ENCODE measurements at regions not wholly inside any gene's neighbourhood (a gene's known extent, or its start where the extent isn't known, plus 50 kb on each side); places are given as distances from the start of the nearest gene placed in this dataset.

DNA sequence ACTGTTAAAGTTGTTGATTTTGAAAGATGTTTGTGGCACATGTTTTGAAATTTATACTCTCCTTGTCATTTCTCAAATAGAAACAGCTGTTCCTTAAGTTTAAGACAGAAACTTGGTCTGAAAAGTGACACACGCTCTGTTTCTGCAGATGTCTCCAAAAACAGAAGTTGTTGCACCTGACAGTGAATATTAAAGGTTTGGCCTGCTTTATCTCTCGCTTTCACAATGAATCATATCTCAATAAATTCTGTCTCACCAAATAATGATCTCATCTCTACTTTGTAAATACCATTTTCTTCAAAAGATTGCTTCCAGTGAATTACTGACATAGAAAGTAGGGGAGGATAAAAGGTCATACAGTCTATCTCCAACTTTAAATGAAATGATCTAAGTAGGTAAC lies 294.9 kb upstream of the SYT4 start:
- DNase-seq (ENCODE audit: low spot score): no peak

DNA sequence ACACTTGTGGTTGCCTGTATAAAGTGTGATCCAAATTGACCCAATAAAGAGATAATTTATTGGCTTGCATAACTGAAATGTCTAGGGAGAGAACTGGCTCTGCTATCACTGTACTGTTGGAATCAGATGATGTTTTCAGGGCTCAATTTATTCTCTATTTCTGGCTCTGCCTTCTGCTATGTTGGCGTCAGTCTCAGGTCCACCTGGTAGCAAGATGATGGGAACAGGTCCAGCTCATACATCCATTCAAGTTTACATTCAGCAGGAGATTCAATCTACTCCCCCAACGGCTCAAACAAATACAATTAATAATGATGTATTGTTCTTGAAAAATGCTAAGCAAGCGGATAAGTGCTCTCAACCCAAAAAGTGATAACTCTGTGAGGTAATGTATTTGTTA lies 297.7 kb upstream of the SYT4 start:
- no peak for DNase-seq (ENCODE audit: low spot score)

DNA sequence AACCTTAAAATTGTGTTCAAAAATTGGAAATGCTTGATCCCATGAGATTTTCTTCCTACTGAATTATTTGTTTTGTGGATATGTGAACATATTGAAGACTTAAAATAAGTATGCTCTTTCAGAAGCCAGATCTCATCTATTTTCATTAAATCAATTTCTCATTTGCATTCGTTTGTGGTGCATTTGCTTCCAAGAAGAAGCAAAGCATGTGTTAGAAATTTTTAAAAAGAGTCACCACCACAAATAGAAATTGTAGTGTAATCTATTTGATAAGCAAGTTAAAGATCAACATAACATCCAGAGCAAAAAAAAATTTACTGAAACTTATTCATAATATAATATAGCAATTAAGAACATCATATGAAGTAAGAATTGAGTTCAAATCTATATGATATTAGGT lies 300.9 kb upstream of the SYT4 start:
- no peak for DNase-seq (ENCODE audit: low spot score)

DNA sequence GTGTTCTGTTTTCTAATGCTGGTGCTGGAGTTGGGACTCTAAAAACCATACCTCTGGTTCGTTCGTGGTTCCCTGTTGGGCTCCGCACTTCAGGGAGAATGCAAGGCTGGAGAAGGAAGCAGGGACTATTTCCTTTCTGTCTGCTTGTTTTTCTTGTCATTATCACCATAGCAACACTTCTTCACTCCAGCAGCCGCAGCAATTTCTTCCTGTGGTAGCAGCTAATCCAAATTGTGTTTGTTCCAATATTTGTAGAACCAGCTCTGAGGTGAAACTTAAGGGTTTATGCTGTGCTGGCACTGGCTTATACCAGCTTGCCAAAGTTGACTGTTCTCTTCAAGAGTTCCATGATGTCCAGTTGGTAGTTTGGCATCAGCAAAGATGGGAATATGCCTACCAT lies 301.4 kb upstream of the SYT4 start:
- no peak for DNase-seq (ENCODE audit: low spot score)

DNA sequence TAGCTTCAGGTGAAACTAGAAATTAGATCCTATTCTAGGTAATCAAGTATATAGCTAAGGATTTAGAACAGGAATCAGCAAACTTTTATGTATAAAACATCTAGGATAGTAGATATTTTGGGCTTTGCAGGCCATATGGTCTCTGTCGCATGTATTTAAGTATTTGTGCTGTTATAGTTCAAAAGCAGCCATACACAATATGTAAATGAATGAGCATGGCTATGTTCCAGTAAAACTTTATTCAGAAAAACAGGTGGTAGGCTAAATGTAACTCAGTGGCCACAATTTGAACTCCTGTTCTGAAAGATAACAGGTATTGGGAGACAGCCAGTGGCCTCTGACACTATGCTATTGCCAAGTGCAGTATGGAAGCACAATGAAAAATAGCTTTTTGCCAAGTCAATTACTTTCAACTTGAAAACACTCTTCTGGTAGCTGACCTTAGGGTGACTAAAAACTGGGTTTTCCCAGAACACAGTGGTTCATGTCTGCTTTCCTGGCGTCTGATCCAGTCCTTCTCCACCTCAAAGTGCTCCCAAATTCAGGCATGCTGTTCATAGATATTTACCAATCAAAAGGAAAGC lies 304.7 kb upstream of the SYT4 start:
- DNase-seq (ENCODE audit: low spot score): no peak

DNA sequence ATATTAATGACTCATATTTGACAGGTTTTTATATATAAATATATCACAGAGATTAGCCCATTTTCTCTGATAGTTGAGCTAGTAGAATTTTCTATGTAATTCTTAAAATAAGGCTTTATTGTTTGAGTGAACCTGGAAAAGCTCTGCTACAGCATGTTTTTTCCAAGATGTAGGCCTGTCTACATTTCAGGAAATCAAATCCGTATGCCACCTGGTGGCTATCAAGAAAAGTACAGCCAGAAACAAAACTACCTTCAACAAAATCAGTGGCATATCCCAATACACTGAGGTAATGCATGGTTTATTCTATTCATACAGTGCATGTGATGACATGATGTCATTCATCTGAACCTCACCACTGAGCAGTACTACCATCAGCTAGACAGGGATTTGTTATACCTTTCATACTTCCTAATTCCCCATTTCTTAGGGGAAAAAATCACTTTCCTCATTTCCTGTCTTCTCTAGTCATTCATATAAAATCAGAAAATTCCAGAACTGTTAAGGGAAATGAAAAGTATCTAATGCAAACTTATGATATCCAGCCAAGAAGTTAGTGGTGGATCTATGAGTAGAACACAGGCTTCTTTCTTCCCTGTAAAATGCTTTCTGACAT lies 310.4 kb upstream of the SYT4 start:
- DNase-seq (ENCODE audit: low spot score): peak; percentile 68

DNA sequence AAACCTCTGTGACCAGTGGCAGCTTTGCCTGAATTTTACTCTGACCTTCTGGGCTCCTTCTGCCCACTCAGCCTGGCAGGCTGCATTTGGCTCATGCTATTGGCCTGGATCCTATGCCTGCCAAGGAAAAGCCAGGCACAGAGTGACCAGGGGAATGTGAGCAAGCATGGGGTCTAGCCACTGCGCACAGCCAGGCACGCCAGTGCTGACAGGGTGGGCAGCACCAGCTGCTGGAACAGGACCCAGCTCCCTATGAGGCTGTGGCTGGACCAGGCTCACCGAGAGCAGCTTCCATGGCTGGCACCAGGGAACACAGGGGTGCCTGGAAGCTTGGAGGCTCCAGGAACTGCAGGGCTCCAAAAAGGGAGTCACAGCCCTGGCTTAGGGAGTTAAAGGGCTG lies 311.5 kb upstream of the SYT4 start:
- DNase-seq (ENCODE audit: low spot score): no peak

DNA sequence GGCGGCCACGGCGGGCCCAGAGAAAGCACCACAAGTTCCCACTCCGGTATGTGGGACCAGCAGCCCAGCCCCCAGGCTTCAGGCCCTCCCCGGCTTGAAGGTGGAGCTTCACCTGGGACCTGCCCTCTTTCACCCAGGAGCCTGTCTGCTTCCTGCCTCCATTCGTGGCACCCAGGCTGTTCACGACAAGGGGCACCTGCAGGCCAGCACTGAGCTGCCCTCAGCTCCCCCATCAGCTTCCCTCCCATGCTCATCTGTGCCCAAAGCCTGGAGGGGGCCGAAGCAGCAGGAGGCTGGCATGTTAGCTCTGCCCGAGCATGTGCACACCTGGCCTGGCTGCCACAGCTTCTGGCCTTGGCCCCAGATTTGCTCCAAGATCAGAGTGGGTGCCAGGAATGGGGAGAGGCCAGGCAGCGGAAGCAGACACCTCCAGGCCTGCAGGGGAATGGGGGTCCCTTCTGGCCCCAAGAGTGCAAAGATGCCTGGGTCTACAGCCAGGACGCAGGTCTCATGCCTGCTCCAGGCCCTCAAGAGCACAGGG lies 312.4 kb upstream of the SYT4 start:
- no peak for DNase-seq (ENCODE audit: low spot score)

DNA sequence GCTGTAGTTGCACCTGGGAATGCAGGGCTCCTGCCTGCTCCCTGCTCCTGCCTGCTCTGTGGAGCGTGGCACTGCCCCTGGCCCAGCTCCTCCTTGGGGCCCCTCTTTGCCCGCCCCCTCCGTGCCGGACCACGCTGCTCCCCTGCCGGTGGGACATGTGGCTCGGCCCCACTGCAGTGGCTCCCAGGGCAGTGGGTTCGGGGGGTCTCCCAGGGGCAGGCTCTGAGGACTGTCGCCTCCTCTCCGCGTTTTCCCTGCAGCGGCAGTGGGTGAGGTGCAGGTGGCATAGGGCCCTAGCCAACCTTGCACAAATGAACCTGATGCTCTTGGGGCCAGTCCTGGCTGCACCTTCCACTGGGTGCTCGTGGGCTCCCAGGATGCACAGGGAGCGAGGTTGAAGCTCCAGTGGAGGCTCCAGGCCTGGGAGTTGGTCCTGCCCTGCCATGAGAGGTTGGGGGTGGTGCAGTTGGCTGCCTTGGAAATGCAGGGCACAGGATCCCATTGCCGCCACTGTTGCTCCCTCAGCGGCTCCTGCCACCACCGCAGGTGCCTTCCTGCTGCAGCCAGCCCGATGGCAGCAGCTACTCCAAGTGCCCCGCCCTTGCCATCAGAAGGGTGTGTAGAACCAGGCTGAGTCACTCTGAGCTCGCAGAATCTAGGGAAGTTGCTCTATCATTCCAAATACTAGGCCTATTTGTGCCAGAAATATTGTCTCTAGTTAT lies 313.1 kb upstream of the SYT4 start:
- DNase-seq (ENCODE audit: low spot score): no peak

DNA sequence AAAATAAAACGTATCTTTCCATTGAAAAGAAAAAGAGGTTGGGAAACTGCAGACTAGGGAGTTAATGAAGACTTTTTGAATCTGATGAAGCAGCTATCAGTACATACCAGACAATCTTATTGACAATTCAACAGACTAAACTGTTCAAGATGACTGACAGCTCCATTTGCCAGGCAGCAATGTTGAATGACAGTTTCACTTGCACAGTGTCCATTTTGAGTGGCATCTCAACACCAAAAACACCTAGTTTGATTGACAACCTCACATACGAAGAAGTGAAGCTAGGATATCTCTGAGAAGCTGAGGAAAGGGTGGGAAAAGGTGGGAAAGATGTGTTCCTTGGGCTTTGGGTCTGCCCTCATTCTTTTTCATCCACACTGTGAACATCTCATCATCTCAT lies 315.0 kb upstream of the SYT4 start:
- DNase-seq (ENCODE audit: low spot score): no peak

DNA sequence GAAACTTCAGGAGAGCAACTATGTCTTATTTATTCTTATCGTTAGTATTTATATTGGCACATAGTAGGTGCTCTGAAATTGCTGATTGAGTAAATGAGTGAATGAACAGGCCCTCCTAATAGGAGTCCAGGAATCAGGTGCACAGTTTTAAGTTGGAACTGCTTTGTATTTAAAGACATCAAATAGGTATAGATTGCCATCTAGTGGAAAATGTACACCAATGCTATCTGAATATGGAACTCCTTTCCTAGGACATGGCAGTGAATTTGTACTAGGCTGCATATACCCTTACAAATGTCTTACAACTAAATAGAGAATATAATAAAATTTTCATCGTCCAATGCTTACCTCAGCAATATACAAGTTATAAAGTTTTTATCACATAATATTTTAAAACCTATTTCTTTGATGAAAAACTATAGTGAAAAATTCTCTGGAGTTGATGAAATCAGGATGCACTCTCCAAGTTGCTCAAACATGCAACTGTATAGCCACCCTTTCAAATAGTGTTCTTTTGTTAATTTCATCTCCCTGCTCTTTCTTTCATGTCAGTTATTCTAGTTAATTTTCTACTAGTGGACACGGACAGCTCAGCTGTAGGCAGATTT lies 318.9 kb upstream of the SYT4 start:
- peak; percentile 74 for DNase-seq (ENCODE audit: low spot score)

DNA sequence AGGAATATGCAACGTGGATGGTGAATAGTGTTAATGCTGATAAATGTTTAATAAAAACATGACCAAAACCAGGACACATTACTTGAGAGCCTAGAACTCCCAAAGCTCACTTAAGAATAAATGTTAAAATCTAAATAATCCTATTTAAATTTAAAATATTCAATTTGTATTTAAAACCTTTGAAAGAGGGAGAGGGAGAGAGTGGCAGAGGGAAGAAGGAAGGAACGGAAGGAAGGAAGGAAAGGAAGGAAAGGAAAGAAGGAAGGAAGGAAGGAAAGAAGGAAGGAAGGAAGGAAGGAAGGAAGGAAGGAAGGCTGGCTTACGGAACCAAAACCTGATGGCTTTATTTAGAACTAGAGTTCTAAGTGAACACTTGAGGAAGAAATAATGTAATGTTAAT lies 324.1 kb upstream of the SYT4 start:
- DNase-seq (ENCODE audit: low spot score): no peak

DNA sequence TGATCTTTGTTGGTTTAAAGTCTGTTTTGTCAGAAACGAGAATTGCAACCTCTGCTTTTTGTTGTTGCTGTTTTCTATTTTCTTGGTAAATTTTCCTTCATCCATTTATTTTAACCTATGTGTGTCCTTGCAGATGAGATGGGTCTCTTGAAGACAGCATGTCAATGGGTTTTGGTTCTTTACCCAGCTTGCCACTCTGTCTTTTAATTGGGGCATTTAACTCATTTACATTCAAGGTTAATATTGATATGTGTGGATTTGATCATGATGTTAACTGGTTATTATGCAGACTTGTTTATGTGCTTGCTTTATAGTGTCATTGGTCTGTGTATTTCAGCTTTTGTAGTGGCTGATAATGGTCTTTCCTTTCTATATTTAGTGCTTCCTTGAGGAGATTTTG lies 327.9 kb upstream of the SYT4 start:
- DNase-seq (ENCODE audit: low spot score): no peak

DNA sequence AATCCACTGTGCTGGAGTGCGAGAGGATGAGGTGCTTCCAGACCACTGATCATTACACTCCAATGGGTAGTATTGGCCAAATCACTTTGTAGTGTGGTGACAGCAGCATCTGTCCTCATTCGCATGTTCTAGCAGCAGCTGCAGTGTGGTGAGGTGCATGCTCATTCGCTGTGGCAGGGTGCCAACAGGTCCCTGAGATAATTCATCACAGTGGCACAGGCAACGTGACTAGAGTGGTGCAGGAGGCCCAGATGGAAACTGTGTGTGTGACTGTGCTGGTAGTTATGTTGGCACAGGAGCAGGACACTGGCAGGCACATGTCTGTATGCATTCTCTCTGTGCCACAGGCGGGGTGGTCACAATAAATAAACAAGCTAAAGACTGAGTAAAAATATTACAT lies 329.5 kb upstream of the SYT4 start:
- DNase-seq (ENCODE audit: low spot score): no peak

DNA sequence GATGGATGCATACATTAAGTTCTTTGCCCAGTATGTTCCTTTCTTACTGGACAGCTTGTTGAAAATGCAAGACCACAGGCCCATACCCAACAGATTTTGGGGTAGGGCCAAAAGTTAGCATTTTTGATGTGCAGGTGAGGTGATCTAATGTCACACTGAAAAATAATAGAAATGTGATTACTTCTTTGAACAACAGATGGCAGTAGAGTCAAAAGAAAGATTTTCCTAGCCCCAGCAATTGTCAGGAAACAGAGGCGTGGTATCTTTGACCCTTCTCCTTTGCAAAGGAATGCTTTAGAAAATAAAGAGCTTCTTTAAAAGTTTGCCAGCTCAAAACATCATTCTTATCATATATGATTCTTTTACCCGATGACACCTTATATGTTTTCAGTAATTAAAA lies 343.6 kb upstream of the SYT4 start:
- DNase-seq (ENCODE audit: low spot score): peak; percentile 34

DNA sequence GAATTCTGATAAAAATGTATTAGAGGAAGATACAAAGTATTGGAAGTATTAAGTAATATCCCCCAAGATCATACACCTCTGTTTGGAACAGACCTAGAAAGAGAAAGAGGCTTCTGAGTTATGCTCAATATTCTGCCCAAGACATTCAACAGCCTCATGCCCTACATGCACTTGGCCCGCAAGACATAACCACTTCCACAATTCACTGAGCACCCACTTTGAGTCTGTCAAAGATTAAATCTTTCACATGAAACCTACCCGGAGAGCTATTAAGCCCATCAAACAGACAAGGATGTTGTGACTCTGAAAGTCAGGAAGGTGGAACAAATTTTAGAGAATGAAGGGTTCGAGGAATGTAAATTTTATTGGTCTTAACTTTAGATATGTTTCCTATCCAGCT lies 344.7 kb upstream of the SYT4 start:
- no peak for DNase-seq (ENCODE audit: low spot score)

DNA sequence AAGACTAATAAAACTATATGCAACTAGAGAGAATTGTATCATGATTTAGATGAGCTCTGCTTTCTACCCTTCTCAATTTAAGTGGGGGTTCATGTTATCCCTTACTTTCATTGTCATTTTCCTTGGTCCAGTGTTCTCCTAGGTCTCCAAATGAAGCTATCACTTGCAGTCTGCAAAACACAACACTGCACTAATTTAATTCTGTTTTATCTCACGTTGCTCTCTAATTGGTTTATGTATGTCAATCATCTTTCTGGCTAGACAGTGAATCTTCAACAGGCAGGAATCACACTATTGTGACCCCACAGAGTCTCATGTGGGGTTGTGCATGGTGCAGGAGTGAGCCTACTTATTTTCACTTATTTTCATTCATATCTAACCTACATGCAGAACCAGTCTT lies 348.3 kb upstream of the SYT4 start:
- no peak for DNase-seq (ENCODE audit: low spot score)

DNA sequence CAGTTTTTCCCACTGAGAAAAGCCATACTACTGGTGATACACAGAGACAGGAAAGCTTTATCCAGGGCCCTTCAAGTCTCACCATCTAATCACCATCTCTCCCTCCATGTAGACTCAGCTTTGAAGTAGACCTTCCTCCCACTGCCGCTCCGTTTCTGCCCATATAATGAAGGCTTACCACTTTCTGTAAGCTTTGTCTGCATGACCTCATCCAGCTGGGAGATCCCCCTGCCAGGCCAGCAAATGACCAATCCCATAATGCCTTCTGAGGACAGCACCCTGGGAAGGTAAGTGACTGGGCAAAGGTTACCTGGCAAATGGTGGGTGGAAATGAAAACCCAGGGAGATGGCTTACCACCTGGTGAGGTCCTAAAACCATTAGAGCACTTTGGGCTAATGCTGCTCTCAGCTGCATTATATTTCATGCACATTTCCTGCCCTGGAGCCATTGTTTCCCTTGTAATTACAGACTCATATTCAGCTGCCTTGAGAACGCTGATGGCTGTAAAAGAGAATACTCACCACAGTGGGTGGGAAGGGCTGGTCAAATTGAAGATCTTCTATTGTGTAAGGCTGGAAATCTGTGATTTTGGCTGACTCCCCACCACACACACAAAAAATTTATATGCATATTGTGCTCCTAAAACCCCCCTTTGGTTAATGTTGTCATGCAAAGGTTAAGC lies 350.7 kb upstream of the SYT4 start:
- DNase-seq (ENCODE audit: low spot score): no peak

DNA sequence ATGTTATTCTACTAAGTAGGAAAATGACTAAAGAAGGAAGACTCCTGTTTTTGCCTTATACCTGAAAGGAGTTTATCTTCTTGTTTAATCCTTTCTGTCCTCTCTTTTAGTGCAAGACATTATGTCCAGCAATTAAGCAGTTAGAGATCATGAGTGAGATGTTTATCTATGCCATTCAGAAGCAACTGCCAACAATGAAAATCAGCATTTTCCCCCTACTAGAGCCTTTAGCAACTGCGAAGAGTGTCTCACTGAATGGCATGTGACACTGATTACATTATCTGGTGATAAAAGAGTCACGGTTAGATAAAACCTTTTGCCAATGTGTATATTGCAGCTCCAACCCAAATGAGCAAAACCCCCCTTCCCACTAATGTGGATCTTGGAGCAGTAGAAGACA lies 357.7 kb upstream of the SYT4 start:
- DNase-seq (ENCODE audit: low spot score): no peak

DNA sequence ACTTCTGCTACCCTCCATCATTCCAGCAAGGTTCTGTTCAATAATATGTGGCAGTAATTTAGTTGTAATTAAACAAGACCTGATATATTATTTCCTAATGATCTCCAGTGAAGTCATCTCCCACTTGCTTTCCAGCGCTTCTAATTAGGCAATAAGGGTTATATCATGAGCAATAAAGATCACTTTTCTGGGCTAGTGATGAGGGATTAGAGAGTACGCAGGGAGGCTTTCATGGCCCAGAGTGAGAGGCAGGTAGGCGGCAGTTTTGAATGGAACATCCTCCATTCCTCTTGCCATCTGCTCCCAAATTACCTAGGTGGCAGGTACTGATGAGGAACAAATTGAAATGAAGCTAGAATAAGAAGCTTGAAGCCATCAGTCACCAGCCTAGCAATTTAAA lies 358.1 kb upstream of the SYT4 start:
- no peak for DNase-seq (ENCODE audit: low spot score)

DNA sequence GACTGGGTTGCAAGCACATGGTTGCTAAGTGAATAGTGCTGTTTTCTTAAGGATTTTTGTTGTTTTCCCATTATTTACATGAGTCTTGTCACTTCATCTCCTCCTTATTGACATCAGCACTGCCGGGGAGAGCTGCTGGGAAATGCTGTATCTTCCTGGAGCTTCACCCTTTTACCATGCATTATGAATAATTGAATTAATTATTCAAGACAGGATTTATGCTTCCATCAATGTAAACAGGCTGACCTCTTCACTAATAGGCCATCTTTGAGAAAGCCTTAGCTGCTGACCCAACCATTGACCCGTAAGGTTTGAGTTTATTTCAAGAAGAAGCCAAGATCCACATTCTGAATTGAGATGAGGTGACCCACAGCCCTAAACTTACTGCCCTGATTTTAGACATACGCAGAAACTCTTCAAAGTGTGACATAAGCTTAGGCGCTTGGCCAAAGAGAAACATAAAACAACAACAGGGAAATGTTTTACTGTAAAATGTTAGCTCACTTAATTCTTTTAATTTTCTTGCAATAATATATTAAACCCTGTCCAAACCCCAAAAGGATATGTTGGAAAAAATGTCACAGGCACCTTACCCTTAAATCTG lies 365.5 kb upstream of the SYT4 start:
- no peak for DNase-seq (ENCODE audit: low spot score)

DNA sequence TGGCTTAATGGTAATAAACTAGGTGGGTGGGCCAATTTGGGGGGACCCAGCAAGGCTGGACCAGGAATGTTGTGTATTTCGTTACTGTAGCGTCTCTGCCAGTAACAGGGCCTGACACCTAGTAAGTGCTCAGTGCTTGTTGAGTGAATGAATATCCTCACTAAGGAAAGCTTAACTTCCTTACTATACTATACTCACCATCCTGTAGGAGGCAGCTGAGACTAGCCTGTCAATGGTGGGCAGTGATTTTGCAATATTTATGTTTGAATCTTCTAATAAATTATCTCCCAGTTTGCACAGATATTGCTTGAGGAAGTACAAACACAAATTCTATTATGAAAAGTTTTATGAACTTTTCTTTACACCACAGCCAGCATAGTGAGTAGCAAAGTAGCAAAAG lies 370.7 kb upstream of the SYT4 start:
- DNase-seq (ENCODE audit: low spot score): no peak
